Loucy (cell line): ENCODE measurements at regions not wholly inside any gene's neighbourhood (a gene's known extent, or its start where the extent isn't known, plus 50 kb on each side); places are given as distances from the start of the nearest gene placed in this dataset.
"Not testable (repeated sequence)": the region's sequence is repeated elsewhere in the genome, so short reads cannot be mapped to it uniquely, and the experiment has no call there.

Source experiments
- H2AFZ ChIP-seq: fragments of 200-600 bp; sonication (generic); 2 replicates; pipeline ENCODE4 v1.6.0; 2016; ENCODE audit warnings: antibody characterized with exemption, mild to moderate bottlenecking, low read length, moderate library complexity
- H3F3A ChIP-seq: fragments of 200-600 bp; 2 replicates; pipeline ENCODE4 v1.6.0; 2016; ENCODE audit warnings: antibody characterized with exemption, low read depth, mild to moderate bottlenecking
- H3K27me3 ChIP-seq: fragments of 200-600 bp; sonication (generic); 2 replicates; pipeline ENCODE4 v1.6.1; 2014; ENCODE audit warnings: low read length, mild to moderate bottlenecking; ENCODE audit not compliant: insufficient read depth, poor library complexity, severe bottlenecking
- H3K36me3 ChIP-seq: fragments of 200-600 bp; sonication (generic); 2 replicates; pipeline ENCODE4 v1.6.1; 2016; ENCODE audit warnings: low read length; ENCODE audit not compliant: insufficient read depth
- H3K4me1 ChIP-seq: fragments of 200-600 bp; sonication (generic); 2 replicates; pipeline ENCODE4 v1.5.1; 2014; ENCODE audit warnings: low read length, mild to moderate bottlenecking; ENCODE audit not compliant: insufficient read depth, poor library complexity, severe bottlenecking
- H3K4me2 ChIP-seq: fragments of 200-600 bp; sonication (generic); 2 replicates; pipeline ENCODE4 v1.6.0; 2014; ENCODE audit warnings: antibody characterized with exemption, low read length, low read depth, mild to moderate bottlenecking; ENCODE audit not compliant: poor library complexity, severe bottlenecking
- H3K4me3 ChIP-seq: fragments of 200-600 bp; sonication (generic); 2 replicates; pipeline ENCODE4 v1.5.1; 2014; ENCODE audit warnings: low read length, mild to moderate bottlenecking, mixed read lengths; ENCODE audit not compliant: poor library complexity, severe bottlenecking
- H3K79me2 ChIP-seq: fragments of 200-600 bp; sonication (generic); 2 replicates; pipeline ENCODE4 v1.6.1; 2014; ENCODE audit warnings: low read length; ENCODE audit not compliant: insufficient read depth
- H3K9ac ChIP-seq: fragments of 200-600 bp; sonication (generic); 2 replicates; pipeline ENCODE4 v1.6.0; 2014; ENCODE audit warnings: mild to moderate bottlenecking, low read depth, low read length, moderate library complexity; ENCODE audit not compliant: poor library complexity, severe bottlenecking
- H3K9me2 ChIP-seq: fragments of 200-600 bp; sonication (generic); replicated peaks from 2 replicates; pipeline ENCODE4 v1.6.1; 2016; ENCODE audit warnings: low read depth, low read length, mixed read lengths
- H3K9me3 ChIP-seq: fragments of 200-600 bp; sonication (generic); 2 replicates; pipeline ENCODE4 v1.6.1; 2014; ENCODE audit warnings: mild to moderate bottlenecking, antibody characterized with exemption, low read length, low read depth; ENCODE audit not compliant: insufficient read depth
- H4K20me1 ChIP-seq: fragments of 200-600 bp; sonication (generic); 2 replicates; pipeline ENCODE4 v1.6.0; 2014; ENCODE audit warnings: antibody characterized with exemption, low read length, mild to moderate bottlenecking; ENCODE audit not compliant: insufficient read depth, poor library complexity, severe bottlenecking
- EZH2phosphoT487 ChIP-seq: fragments of 200-600 bp; IDR thresholded peaks from 2 replicates; pipeline ENCODE4 v1.6.1; 2018; ENCODE audit warnings: antibody characterized with exemption, mild to moderate bottlenecking, moderate library complexity, borderline replicate concordance
- TF ChIP-seq, protein P1 (sequence below): fragments of 200-600 bp; sonication (generic); conservative IDR thresholded peaks from 2 replicates; pipeline ENCODE4 v1.5.1; 2014; ENCODE audit warnings: mild to moderate bottlenecking, antibody characterized with exemption, low read length

DNA sequence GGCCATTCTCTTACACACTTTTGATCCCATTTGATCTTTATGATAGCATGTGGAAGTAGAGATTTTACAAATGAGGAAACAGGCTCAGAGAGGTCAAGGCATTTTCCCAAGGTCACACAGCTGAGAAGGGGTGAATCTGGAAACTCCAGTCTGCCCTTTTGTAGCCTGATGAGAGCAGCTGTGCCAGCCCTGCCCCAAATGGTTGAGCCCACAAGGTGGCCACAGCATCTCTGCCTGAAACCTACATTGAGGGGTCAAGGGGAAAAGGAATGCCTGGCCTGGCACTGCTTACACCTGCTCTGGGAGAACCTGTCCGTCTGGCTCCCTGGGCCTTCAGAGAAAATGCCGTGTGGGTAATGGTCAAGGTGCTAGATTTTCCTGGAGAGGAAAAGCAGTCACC, 200.2 kb upstream of the LINGO1 start:
- H3K4me2 ChIP-seq = no peak overlapping the region
- H3K4me3 ChIP-seq = no peak overlapping the region
- H3K9ac ChIP-seq = no peak overlapping the region
- H2AFZ ChIP-seq = no peak overlapping the region
- TF ChIP-seq, protein P1, sequence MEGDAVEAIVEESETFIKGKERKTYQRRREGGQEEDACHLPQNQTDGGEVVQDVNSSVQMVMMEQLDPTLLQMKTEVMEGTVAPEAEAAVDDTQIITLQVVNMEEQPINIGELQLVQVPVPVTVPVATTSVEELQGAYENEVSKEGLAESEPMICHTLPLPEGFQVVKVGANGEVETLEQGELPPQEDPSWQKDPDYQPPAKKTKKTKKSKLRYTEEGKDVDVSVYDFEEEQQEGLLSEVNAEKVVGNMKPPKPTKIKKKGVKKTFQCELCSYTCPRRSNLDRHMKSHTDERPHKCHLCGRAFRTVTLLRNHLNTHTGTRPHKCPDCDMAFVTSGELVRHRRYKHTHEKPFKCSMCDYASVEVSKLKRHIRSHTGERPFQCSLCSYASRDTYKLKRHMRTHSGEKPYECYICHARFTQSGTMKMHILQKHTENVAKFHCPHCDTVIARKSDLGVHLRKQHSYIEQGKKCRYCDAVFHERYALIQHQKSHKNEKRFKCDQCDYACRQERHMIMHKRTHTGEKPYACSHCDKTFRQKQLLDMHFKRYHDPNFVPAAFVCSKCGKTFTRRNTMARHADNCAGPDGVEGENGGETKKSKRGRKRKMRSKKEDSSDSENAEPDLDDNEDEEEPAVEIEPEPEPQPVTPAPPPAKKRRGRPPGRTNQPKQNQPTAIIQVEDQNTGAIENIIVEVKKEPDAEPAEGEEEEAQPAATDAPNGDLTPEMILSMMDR = no peak
- TF ChIP-seq EZH2phosphoT487 = no peak
- H3K36me3 ChIP-seq = no peaks in the 10 kb centered on the region
- no peaks in the 10 kb centered on the region for H3F3A ChIP-seq
- no peaks in the 10 kb centered on the region for H3K79me2 ChIP-seq
- no peaks in the 10 kb centered on the region for H3K9me3 ChIP-seq
- H4K20me1 ChIP-seq = no peaks in the 10 kb centered on the region
- no peaks in the 10 kb centered on the region for H3K27me3 ChIP-seq
- H3K4me1 ChIP-seq = peaks cover 4% of the 10 kb centered on the region
- no peaks in the 10 kb centered on the region for H3K9me2 ChIP-seq

DNA sequence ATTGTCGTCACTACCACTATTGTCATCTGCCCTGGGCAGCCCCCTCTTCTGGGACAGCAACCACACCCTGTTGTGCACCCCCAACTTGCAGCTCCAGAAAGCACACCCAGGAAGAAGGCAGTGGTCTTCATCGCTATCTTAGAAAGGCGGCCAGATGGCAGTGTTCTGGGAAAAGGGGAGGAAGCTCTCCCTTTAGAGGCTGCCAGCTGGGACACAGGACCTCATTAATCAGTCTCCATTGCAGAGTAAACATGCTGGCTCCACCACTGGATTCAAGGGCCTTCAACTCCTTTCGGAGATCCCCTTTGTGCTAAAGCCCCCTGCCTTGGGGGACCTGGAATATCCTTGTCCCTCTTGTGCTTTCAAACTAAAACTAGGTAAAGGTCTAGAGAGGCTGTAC, 199.3 kb upstream of the LINGO1 start:
- no peaks in the 10 kb centered on the region for H3K27me3 ChIP-seq
- H3K4me2 ChIP-seq = no peak overlapping the region
- H3K4me3 ChIP-seq = no peak overlapping the region
- H3F3A ChIP-seq = no peaks in the 10 kb centered on the region
- H4K20me1 ChIP-seq = no peaks in the 10 kb centered on the region
- no peaks in the 10 kb centered on the region for H3K79me2 ChIP-seq
- H3K9me2 ChIP-seq = no peaks in the 10 kb centered on the region
- H2AFZ ChIP-seq = no peak overlapping the region
- TF ChIP-seq EZH2phosphoT487 = no peak
- TF ChIP-seq, protein P1 = no peak
- no peaks in the 10 kb centered on the region for H3K9me3 ChIP-seq
- no peaks in the 10 kb centered on the region for H3K36me3 ChIP-seq
- H3K4me1 ChIP-seq = peaks cover 4% of the 10 kb centered on the region
- no peak overlapping the region for H3K9ac ChIP-seq

DNA sequence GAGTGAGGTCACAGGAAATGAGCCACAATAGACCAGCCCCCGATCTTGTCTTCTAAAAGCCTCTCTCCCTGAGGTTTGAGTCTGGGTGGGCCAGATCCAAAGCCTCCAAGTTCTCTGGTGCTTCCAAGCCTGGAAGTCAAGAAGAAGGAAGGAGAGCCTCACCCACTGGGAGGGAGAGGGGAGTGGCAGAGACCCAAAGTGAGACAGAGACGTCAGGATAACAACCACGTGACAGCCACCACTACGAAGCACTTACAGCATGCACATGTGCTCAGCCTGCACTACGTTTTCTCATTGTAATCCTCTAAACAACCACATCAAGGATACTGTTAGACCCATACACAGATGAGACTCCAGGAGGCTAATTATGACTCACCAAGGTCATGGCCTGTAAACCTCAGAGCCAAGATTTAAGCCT, 197.3 kb upstream of the LINGO1 start:
- H3K9me2 ChIP-seq = no peaks in the 10 kb centered on the region
- no peaks in the 10 kb centered on the region for H4K20me1 ChIP-seq
- H3K36me3 ChIP-seq = no peaks in the 10 kb centered on the region
- no peaks in the 10 kb centered on the region for H3K79me2 ChIP-seq
- peak overlapping the region; percentile 10 for H3K4me2 ChIP-seq
- no peaks in the 10 kb centered on the region for H3F3A ChIP-seq
- H3K4me3 ChIP-seq = no peak overlapping the region
- H2AFZ ChIP-seq = peak overlapping the region; percentile 71; the same call in 1 of the 2 replicates
- no peaks in the 10 kb centered on the region for H3K9me3 ChIP-seq
- TF ChIP-seq, protein P1 = no peak
- TF ChIP-seq EZH2phosphoT487 = no peak
- no peaks in the 10 kb centered on the region for H3K27me3 ChIP-seq
- peaks cover 4% of the 10 kb centered on the region for H3K4me1 ChIP-seq
- H3K9ac ChIP-seq = no peak overlapping the region

DNA sequence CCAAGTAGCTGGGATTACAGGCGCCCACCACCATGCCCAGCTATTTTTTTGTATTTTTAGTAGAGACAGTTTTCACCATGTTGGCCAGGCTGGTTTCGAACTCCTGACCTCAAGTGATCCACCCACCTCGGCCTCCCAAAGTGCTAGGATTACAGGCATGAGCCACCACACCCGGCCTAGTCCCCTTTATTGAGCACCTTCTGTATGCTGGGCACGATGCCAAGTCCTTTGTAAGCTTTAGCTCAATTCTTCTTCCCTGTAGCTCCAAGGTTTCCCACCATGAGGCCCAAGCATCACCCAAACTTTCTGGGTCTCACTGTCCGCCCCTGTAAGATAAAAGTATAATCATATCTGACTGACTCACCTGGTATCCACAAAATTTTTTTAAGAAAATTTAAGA, 196.6 kb upstream of the LINGO1 start:
- not testable (repeated sequence) for H3K4me1 ChIP-seq, H3K9me3 ChIP-seq, H3K4me3 ChIP-seq, H3K27me3 ChIP-seq, H3F3A ChIP-seq, H3K79me2 ChIP-seq, H3K4me2 ChIP-seq, H3K9ac ChIP-seq, H4K20me1 ChIP-seq, H3K36me3 ChIP-seq, H2AFZ ChIP-seq, H3K9me2 ChIP-seq
